ENCODE measurements at regions not wholly inside any gene's neighbourhood (a gene's known extent, or its start where the extent isn't known, plus 50 kb on each side); places are given as distances from the start of the nearest gene placed in this dataset.

- Histone ChIP-seq H3K27ac (ENCODE audit: control insufficient read depth, insufficient read depth) (no peak overlapping the region), H3K36me3 (ENCODE audit: control insufficient read depth in 2 of 2, insufficient read depth in 2 of 2, low read length in 1 of 2) (no peaks in the 10 kb centered on the region), H3K4me1 (ENCODE audit: control insufficient read depth, insufficient read depth, low read length) (no peaks in the 10 kb centered on the region), H3K4me2 (ENCODE audit: control insufficient read depth, insufficient read depth) (no peak overlapping the region), H3K9me3 (replicated peaks; ENCODE audit: control insufficient read depth, insufficient read depth, low read length) (no peaks in the 10 kb centered on the region), H2AFZ (ENCODE audit: control insufficient read depth, low read depth, low read length) (no peak overlapping the region), H3K4me3 (no peak overlapping the region), H3K79me2 (ENCODE audit: control insufficient read depth, insufficient read depth, low read length) (no peaks in the 10 kb centered on the region), H3K9ac (ENCODE audit: control insufficient read depth, insufficient read depth, low read length) (no peak overlapping the region), H3K27me3 (replicated peaks in 1 of 2; ENCODE audit: control insufficient read depth in 2 of 2, insufficient read depth in 2 of 2, low read length in 1 of 2) (no peaks in the 10 kb centered on the region), H4K20me1 (ENCODE audit: control insufficient read depth, insufficient read depth) (no peaks in the 10 kb centered on the region)
- BruUV-seq (replicated peaks): no TSS peak
- in situ Hi-C loops (cut with MboI): no loop called here
- FAIRE-seq: no peak
- CTCF ChIA-PET: no interaction called here
- RAD21 ChIA-PET (ENCODE audit: unreplicated experiment): no interaction called here
- no peak for ATAC-seq
- SMC1A ChIA-PET (ENCODE audit: uncharacterized antibody, unreplicated experiment): no interaction called here
- no peak for DNase-seq (ENCODE audit: low read depth, low spot score)
- TF ChIP-seq USF2 (IDR thresholded peaks at IDR 0.05; ENCODE audit: borderline replicate concordance, low read depth, low read length): no peak
- TF ChIP-seq SIX5 (IDR thresholded peaks at IDR 0.05; ENCODE audit: low read depth, low read length, severe bottlenecking): no peak
- POLR2A ChIA-PET: no interaction called here
- intact Hi-C loops (cut with micrococcal nuclease; ENCODE audit: unreplicated experiment): no loop called here
- 0% methylated on average over 2 of the region's 2 CpGs for WGBS (ENCODE audit: insufficient coverage, insufficient replicate concordance, low lambda C conversion rate, missing lambda C conversion rate)
Measured at GRCh38 chr2:83630351-83630750, 828.7 kb downstream of the SUCLG1 start.

DNA sequence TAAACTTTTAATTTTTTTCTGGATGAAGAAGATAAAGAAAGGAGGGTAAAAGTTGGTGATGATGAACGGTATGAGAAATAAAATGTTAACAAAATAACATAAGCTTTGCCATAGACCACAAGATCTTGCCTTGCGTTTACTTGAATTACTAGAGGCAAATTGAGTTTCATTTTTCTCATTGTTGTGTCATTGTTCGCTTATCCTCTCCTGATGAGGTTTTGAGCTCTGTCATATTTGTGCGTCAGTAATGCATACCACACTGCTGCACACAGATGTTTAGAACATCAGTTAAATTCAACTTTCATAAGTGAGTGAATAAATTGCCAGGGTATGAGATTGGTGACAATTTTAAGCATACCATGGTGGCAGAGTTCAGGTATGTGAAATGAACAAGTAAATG is 843.6 kb downstream of the SUCLG1 start:
- Histone ChIP-seq H3K9me3 (replicated peaks; ENCODE audit: control insufficient read depth, insufficient read depth, low read length) (no peaks in the 10 kb centered on the region), H3K9ac (ENCODE audit: control insufficient read depth, insufficient read depth, low read length) (no peak overlapping the region), H2AFZ (ENCODE audit: control insufficient read depth, low read depth, low read length) (no peak overlapping the region), H3K36me3 (ENCODE audit: control insufficient read depth in 2 of 2, insufficient read depth in 2 of 2, low read length in 1 of 2) (no peaks in the 10 kb centered on the region), H3K27ac (ENCODE audit: control insufficient read depth, insufficient read depth) (no peak overlapping the region), H3K4me2 (ENCODE audit: control insufficient read depth, insufficient read depth) (no peak overlapping the region), H3K27me3 (replicated peaks in 1 of 2; ENCODE audit: control insufficient read depth in 2 of 2, insufficient read depth in 2 of 2, low read length in 1 of 2) (no peaks in the 10 kb centered on the region), H3K4me3 (no peak overlapping the region), H4K20me1 (ENCODE audit: control insufficient read depth, insufficient read depth) (no peaks in the 10 kb centered on the region), H3K79me2 (ENCODE audit: control insufficient read depth, insufficient read depth, low read length) (no peaks in the 10 kb centered on the region), H3K4me1 (ENCODE audit: control insufficient read depth, insufficient read depth, low read length) (no peaks in the 10 kb centered on the region)
- ChIA-PET SMC1A (ENCODE audit: uncharacterized antibody, unreplicated experiment) (no interaction called here), POLR2A (no interaction called here), CTCF (no interaction called here), RAD21 (ENCODE audit: unreplicated experiment) (no interaction called here)
- no peak for FAIRE-seq
- WGBS (ENCODE audit: insufficient coverage, insufficient replicate concordance, low lambda C conversion rate, missing lambda C conversion rate): 24% methylated on average over 4 of the region's 4 CpGs
- in situ Hi-C loops (cut with MboI): no loop called here
- no peak for ATAC-seq
- no peak for DNase-seq (ENCODE audit: low read depth, low spot score)
- TF ChIP-seq CHD2 (IDR thresholded peaks at IDR 0.05; ENCODE audit: borderline replicate concordance, low read depth, low read length): no peak
- TF ChIP-seq CEBPZ (IDR thresholded peaks at IDR 0.05; ENCODE audit: low read depth, low read length): no peak
- no TSS peak for BruUV-seq (replicated peaks)
- intact Hi-C loops (cut with micrococcal nuclease; ENCODE audit: unreplicated experiment): no loop called here
